ENCODE measurements at regions not wholly inside any gene's neighbourhood (a gene's known extent, or its start where the extent isn't known, plus 50 kb on each side); places are given as distances from the start of the nearest gene placed in this dataset.

DNA sequence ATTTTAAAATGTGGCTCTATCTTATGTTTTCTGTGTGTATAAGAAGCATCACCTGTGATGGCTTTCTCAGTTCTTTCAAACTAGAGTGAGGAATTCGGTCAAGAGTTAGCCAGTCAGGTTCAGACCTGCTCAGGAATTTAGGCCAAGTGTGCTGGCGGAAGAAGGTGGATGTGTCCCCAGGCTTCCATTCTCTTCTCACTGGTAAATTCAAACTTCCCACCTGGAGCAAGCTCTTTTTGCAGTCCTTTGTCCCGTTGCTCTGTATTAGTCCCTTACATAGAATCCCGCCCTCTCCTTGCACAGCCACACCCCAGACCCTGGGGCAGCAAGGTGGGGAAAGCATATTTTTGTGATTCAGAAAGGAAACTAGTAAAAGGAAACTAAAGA lies 124.7 kb upstream of the PWP1 start:
- no peak for DNase-seq

DNA sequence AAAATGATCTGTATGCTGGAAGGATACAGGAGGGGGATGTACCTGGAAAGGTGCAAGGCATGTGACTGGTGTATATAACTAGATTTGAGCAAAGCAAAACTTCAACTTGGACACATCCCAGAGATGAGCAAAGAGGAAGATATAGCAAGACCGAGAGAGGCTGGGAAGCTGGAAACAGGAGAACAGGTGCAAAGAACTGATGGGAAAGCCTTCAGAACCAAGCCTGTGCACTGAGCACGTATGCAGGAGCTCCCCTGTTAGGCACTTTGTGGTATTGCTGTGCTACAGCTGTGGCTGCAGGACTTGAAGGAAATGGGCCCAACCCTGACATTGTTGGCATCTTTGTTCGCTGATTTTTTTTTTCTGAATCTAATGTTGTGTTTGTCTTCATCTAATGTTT lies 120.7 kb upstream of the PWP1 start:
- no peak for DNase-seq

DNA sequence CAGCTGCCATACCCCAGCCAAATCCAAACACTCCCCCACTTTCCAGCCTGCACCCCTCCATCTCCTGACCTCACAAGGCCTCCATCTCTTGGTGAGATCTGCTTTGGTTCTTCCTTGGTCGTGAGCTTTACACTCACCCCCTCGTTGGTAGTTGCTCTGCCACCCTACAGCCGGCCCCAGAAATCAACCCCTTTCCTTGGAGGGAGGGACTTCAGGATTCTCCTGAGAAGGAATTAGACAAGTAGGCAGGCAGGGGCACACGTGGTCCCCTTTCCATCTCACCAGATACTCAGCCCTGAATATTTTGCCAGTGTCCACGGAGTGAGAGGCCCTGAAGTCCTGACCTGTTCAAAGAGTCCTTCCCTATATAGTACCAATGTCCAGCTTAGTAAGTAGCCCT lies 120.0 kb upstream of the PWP1 start:
- DNase-seq: no peak

DNA sequence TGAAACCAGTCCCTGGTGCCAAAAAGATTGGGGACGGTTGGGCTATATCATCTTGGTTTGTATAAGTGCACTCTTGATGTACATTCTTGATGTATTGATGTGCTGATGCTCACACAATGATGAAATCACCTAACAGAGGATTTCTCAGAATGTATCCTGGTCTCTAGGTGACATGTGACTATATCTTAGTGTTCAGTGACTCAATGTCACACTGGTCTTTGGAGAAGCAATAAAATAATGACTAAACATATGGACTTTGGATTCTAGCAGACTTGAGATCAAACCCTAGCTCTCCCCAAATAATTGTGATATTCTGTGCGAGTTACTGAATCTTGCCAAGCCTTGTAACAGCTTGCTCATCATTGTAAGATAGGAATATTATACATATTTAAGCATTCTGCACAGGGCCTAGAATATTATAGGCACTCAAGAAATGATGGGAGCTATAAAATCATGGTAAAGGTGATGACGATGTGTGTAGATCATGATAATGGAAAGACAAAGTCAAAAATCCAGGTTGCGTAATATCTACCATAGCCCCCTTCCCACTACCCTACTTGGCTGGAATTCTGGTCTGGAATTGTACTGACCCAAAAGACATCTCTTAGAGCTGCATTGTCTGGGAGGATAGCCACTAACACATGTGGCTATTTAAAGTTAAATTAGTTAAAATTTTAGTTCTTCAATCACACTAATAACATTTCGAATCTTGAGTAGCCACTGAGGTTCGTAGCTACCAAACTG lies 117.6 kb upstream of the PWP1 start:
- DNase-seq: no peak

DNA sequence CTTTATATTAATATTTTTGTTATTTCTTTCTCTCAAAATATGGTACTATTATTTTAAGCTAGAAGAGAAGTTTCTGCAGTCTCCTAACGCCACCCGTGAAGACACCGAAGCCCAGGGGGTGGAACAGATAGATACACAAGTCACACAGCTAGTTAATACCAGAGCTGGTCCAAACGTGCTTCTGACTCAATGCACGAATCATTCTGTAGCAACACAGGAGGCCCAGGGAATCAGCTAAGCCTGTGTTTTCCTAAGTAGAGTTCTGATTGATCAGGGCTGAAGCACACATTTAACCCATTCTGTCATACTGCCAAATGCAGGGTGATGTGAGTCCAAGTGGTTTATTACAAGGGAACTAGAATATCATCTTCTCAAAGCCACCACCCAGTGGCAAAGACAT lies 116.9 kb upstream of the PWP1 start:
- DNase-seq: no peak

DNA sequence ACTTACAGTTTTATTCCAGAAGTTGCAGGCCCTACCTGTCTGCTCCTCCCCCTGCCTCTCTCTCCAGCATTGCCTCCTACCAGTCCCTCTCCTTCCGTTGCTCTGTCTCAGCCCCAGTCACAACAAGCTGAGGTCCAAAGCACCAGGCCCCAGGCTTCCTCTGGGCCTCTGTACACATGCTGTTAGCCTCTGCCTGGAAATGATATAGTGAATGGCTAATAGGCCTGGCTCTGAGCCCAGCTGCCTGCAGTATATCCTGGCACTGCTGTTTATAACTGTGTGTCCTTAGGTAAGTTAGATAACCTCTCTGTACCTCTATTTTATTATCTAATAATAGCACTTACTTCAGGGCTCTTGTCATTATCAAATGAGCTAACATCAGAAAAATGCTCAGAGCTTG lies 114.9 kb upstream of the PWP1 start:
- DNase-seq: no peak

DNA sequence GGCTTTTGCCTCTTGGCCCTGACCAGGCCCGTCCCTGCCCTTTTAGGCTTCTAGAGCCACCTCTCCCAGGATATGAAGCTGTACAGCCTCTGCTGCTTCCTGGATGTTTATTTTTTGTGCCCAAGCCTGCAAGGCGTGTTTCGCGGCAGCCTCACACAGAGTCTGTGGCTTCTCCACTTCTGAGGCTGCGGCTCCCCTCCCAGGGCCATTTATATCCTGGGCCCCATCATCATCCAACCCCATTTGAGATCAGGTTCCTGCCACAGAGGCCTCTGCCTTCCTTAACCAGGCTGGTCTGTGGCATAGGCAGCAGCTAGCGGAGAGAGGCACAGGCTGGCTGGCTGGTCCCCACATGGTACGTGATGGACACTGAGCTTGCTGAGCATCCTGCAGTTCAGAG lies 114.1 kb upstream of the PWP1 start:
- no peak for DNase-seq

DNA sequence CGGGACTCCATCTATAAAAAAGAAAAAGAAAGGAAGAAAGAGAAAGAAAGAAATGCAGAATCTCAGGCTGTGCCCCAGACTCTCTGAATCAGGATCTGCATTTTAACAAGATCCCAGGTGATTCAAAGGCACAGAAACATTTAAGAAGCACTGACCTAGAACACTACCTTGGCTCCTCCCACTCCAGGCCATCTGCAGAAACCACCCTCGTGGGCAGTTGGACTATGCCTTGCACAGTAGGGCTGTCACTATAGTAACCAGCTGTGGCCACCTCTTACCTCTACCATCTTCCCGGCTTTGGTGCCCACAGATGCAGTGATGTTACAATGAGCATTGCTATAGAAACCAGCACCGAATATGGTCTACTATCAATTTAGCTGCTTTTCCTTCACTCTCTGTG lies 110.9 kb upstream of the PWP1 start:
- no peak for DNase-seq

DNA sequence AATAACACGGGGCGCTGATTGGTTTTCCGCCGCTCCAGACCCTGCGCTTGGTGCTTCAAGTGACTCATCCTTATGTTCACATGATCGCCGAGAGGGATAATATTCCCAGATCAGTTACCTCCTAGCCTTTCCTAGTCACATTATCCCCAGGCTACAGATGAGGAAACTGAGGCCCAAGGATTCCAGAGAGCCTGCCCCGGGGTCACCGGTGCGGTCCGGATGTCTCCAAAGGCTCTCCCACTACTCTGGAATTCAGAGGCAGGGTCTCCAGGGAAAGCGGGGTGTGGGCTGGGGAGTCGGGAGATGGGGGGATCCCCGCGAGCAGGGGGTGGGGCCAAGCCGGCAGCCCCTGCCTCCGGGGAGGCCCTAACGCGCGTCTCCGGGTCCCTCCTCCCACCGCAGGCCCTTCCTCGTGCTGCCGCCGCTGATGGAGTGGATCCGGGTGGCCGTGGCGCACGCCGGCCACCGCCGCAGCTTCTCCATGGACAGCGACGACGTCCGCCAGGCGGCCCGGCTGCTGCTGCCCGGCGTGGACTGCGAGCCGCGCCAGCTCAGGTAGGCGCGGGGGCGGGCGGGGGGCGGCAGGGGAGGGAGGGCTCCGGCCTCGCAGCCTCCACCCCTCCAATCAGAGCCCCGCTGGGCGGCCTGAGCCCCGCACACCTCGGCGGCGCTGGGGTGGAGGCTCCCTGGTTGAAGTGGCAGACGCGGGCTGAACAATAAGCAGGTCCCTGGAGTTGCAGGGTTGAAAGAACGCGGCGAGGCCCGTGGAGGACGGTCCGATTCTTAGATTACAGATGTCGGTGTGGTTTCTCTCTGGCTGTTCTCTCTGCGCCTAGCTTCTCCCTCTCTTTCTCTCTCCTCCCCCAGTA lies 104.6 kb upstream of the PWP1 start:
- DNase-seq: no peak

DNA sequence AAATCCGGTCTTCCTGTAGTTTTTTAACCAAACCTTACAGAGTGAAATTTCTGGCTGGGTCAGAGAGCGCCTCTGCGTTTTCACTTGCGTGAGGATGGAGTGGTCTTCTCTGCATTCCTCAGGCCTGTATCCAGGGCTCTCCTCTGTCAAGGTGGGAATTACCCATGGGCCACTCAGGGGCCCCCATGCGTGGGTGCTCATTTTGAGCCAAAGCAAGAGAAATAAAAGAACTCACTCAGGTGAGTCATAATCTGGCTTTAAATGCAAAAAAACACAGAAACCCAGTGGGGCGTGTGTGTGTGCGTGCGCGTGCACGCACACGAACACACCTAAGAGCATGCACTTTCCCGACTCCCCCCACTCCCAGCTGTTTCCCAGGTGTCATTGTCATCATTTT lies 104.0 kb upstream of the PWP1 start:
- DNase-seq: no peak

DNA sequence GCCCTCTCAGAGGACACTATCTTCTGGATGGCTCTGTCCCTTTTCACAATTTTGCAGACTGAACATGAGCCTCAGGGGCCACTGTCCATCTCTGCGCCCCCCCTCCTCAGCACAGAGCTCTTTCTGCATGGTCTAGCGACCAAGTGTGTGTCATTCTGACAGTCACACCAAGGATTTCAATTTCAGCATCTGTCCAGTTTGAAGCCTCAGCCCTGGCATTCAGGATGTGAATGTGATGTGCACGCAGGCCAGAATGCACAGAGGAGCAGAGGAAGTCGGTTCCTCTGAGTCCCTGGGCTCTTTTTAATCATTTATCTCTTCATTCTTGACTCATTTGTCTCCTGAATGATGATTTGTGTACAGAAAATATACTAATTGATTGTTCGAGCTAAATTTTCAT lies 102.0 kb upstream of the PWP1 start:
- no peak for DNase-seq

DNA sequence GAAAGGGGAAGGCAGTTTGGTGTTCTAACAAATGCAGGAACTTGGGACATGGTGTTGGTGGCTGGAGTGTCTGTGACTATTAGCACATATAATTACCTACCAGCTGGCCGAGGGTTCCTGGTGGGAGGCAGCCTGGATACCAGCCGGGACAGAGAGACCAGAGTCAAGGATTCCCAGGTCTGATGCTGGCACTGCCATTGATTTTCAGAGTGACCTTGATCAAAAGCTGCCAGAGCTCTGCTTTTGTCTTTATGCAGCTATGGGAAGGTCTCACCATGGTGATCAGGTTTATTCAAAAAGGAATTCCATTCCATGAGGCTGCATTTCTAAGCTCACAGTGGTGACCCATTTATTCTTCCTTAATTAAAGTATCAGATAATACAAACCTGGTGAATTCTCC lies 101.0 kb upstream of the PWP1 start:
- DNase-seq: no peak

DNA sequence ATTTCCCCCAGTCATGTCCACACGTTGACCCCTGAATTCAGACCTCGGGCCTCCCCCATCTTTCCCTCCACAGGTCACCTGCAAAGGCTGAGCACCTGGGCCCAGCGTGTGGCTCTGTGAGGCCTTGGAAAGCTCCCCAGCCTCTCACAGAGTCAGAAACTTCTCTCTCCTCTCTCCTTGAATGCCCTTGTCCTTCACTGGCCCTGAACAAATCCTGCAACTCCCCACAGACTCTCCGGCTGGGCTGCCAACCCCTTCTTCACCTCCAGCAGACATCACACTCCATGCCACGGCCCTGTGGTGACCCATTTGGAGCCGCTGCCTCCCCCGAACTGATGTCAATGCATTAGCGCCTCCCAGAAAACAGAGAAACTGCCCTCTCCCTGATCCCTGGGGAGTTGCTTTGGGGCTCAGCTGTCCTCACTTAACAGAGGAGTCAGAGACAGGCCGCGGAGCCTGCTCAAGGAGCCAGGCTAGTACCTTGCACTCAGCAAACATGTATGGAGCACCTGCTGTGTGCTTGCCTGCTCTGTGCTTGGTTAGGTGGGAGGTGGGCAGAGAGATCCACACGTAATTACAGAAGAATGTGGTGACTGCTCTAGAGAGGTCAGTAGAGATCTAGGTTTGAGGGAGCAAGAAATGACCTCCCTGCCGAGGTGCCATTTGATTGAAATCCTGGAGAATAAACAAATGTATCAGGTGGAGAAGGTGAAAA lies 99.2 kb upstream of the PWP1 start:
- DNase-seq: no peak

DNA sequence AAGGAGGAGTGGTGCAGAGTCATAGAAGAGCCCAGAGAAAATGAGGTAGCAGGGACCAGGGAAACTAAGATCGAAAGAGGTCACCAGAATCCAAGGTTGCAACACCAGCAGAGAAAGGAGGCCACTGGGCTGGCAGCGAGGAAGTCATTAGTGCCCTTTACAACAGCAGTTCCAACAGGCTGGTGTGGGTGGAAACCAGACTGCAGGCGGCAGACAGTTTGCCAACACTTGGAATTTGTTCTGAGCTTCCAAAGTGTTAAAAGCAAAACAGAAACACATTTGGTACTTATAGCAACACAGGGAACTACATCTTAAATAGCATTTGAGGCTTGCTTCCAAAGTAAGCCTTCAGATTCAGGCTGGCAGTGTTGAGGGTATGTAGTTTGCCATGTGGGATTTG lies 95.2 kb upstream of the PWP1 start:
- no peak for DNase-seq

DNA sequence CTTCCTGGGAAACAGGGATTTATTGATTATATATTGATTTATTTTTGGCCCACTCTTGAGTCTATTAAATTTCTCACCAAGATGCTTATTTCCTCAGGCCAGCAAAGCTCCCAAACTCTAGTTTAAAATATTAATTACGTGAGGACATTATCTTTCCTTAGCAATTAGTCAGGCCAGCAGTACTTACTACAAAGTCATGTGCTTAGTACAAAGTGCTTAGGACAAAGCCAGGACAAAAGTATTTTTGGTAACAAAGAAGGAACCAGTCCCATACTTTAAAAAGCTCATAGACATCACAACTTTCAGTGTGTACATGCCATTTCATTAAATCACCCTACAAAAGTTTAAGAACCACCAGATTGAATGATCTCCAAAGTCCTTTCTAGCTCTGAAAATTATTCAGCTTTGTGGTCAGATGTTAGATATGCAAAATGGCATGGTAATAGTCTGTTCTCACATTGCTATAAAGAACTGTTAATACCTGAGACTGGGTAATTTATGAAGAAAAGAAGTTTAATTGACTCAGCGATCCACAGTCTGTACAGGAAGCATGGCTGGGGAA lies 94.7 kb upstream of the PWP1 start:
- DNase-seq: no peak

DNA sequence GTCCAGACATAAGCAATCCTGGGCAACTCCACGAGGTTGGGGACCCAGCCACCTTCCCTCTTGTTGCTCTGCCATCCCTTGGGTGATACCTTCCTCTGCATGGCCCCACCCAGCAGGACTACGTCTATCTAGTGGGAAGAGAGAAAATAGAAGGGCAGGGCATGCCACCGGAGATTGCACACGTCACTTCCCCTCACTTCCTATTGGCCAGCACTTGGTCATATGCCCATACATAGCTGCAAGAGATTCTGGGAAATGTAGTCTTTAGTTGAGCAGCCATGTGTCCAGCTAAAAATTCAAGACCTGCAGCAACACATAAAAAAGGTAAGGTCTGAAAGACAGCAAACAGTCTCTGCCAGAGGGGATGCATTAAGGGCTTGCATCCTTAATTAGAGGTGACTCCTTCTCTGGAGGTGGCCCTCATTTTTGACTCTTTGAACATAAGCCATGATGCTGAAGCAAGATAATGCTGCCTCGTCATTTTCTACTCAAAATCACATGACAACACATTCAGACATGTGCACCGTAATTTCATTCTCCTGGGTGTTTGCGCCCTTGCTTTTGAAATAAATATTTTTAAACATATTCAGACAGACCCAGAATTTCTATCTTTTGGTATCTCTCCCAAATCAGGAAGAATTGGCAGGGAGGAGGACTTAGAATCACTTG lies 91.8 kb upstream of the PWP1 start:
- DNase-seq: no peak

DNA sequence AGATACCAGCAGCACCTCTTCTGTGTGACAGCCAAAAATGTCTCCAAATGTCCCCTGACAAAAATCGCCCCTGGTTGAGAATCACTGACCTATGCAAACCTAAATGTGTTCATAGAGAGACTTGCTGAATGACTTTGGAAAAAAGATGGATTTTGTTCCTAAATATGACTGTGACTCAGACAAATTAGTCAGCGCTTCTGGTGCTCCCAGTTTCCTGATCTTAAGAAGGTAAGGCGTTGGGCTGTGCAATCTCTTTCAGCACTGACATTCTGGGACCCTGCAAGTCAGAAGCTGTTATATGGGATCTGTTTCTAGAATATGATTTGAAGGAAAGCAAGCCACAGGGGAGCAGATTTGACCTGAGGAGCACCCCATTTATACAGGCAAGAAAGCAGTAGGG lies 90.6 kb upstream of the PWP1 start:
- DNase-seq: no peak

DNA sequence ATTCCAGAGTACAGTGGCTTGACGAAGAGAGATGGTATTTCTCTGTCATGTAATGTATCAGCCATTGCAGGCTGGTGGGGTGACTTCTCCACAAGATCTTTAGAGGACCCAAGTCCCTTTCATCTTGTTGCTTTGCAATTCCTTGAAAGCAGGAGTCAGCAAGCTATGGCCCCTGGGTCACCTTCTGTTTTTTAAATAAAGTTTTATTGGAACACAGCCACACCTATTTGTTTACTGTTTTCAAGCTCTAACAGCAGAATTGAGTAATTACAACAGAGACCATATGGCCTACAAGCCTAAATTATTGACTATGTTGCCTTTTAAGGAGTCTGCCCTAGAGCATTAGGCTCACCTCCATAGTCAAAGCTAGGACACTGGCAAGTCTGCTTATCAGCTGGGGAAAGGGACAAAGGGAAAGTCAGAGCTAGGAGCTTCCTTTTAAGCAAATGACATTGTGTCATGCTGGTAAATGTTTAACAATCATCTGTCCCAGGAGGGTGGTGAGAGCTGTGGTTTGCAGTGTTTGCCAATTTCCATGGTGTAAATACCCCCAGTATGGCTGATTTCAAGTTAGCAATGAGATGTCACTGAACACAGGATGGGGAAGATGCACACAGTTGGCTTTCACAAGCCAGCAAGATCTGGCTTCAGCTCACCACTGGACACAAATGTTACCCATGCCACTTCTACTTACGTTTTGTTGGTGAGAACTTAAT lies 87.7 kb upstream of the PWP1 start:
- DNase-seq: no peak

DNA sequence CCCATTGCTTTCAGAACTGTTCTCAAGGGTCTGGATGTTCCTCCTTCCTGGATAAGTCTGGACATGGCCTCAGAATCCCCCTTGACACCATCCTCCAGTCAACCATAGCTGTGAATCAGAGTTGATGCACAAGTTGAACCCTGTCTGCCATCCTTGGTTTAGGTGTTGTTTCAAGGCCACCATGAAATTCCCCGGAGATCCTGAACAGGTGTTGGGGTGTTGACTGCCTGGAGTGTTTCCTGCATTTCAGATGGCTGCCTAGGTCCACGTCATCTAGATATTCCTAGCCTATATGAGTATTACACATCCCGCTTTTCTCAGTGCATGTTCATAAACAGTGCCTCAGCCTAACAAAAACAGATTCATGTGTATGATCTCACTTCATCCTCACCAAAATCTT lies 86.7 kb upstream of the PWP1 start:
- DNase-seq: no peak

DNA sequence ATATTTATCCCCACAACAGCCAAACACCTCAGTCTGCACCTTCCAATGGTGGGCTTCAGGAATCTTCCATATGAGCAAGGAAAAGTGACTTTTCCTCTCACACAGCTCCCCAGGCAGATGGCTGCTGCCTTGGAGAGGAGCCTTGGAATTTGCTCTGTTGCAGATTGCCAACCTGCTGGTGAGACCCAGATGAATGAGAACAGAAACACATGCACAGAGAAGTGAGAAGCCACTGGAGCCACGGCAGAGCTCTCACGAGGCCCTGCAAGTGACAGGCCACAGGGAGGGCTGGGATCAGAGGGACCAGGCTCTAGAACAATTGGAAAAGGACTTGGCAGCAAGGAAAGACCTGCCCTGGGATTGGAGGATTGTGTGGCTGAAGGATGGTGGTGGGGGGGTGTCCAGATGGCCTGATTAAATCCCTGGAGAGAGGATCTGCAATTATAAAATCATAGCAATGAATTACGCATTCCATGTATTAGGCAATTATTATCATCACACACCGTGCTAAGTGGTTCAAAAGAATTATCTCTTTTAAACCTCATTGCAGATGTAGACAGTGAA lies 84.9 kb upstream of the PWP1 start:
- DNase-seq: no peak

DNA sequence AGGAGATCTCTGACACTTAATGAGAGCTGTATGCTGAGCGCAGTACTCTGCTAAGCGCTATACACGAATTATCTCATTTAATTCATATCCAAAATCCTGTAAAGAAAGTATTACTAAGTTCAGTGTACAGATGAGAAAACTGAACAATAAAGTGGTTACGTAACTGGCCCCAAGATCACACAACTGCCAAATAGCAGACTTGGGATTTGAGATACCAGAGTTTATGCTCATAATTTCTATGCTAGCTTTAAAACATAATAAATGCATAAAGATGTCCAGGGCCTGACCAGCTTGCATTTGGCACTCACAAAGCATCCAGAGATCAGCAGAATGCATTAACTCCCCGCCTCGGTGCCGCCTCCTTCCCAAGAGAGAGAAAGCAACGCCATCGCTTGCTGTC lies 83.2 kb upstream of the PWP1 start:
- DNase-seq: no peak

DNA sequence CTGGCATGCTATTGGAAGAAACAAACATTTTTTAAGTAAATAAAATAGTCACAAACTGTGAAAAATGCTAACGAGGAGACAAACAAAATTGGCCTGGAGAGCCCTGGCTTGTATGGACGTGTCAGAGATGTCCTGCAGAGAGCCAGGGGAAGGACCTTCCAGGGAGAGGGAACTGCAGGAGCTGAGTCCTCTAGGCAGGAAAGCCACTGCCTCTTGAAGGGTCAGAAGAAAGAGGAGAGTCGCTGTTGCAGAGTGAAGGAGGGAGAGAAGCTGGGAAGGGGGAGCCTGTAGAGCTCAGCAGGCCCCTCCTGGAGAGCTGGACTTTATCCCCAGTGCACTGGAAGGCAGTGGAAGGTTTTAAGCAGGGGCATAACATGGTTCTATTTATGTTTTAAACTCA lies 80.3 kb upstream of the PWP1 start:
- no peak for DNase-seq
